ENCODE measurements at regions not wholly inside any gene's neighbourhood (a gene's known extent, or its start where the extent isn't known, plus 50 kb on each side); places are given as distances from the start of the nearest gene placed in this dataset.

GRCh38 chr4:110681381-110681780 is 58.5 kb upstream of the PITX2 start:
- Histone ChIP-seq H3K9me3 (no peaks in the 10 kb centered on the region), H3K4me3 (no peak overlapping the region), H3K4me1 (peaks cover 17% of the 10 kb centered on the region), H3K27ac (no peak overlapping the region), H3K4me2 (no peak overlapping the region)
- DNase-seq (ENCODE audit: low read depth in 1 of 2, low spot score in 1 of 2) (no peak), FAIRE-seq (no peak), ATAC-seq (no peak)
- CTCF ChIA-PET, result no interaction called here
- TF ChIP-seq MAZ (IDR thresholded peaks at IDR 0.05; ENCODE audit: borderline replicate concordance, low read depth, low read length), result no peak
- TF ChIP-seq RARB (CRISPR knock-in tag; IDR thresholded peaks at IDR 0.05), result no peak
- no peak for TF ChIP-seq MAX (IDR thresholded peaks at IDR 0.05)
- no peak for TF ChIP-seq SMC3 (IDR thresholded peaks at IDR 0.05)
- no peak for TF ChIP-seq MYC (IDR thresholded peaks at IDR 0.05; ENCODE audit: borderline replicate concordance, low read length)
- TF ChIP-seq MAFK (IDR thresholded peaks at IDR 0.05; ENCODE audit: partially characterized antibody), result no peak
- no peak for TF ChIP-seq USF2 (IDR thresholded peaks at IDR 0.05)
- TF ChIP-seq JUN (IDR thresholded peaks at IDR 0.05), result no peak
- TF ChIP-seq NPAS2 (CRISPR knock-in tag; IDR thresholded peaks at IDR 0.05; ENCODE audit: borderline replicate concordance), result no peak
- no peak for TF ChIP-seq NR3C1 (IDR thresholded peaks at IDR 0.05)
- TF ChIP-seq RNF2 (IDR thresholded peaks at IDR 0.05; ENCODE audit: borderline replicate concordance, low read depth), result no peak
- TF ChIP-seq RFX5 (IDR thresholded peaks at IDR 0.05), result no peak
- TF ChIP-seq HDAC2 (IDR thresholded peaks at IDR 0.05), result no peak
- no peak for TF ChIP-seq POLR2A (IDR thresholded peaks at IDR 0.05; ENCODE audit: low read length)
- TF ChIP-seq CEBPB (IDR thresholded peaks at IDR 0.05), result no peak
- TF ChIP-seq ZC3H11A (IDR thresholded peaks at IDR 0.05), result no peak
- no peak for TF ChIP-seq PHF8 (IDR thresholded peaks at IDR 0.05; ENCODE audit: borderline replicate concordance, low read depth)
- TF ChIP-seq SREBF2 (IDR thresholded peaks at IDR 0.05), result no peak
- no peak for TF ChIP-seq EHMT2 (IDR thresholded peaks at IDR 0.05; ENCODE audit: low read depth)
- TF ChIP-seq HOXA7 (CRISPR knock-in tag; IDR thresholded peaks at IDR 0.05), result no peak
- POLR2A ChIA-PET, result no interaction called here
- WGBS (ENCODE audit: missing lambda C conversion rate), result 91% methylated on average over 1 of the region's 1 CpG

- FAIRE-seq (no peak), DNase-seq (ENCODE audit: low read depth in 1 of 2, low spot score in 1 of 2) (no peak), ATAC-seq (no peak)
- no peak overlapping the region for H3K27ac ChIP-seq
- ChIA-PET CTCF (no interaction called here), POLR2A (no interaction called here)
- WGBS (ENCODE audit: missing lambda C conversion rate), result 86% methylated on average over 1 of the region's 1 CpG
- H3K4me1 ChIP-seq, result peaks cover 17% of the 10 kb centered on the region
- TF ChIP-seq RFX5 (IDR thresholded peaks at IDR 0.05), result no peak
- TF ChIP-seq PBX3 (IDR thresholded peaks at IDR 0.05), result no peak
- no peak for TF ChIP-seq USF2 (IDR thresholded peaks at IDR 0.05)
- TF ChIP-seq MYC (IDR thresholded peaks at IDR 0.05; ENCODE audit: borderline replicate concordance, low read length), result no peak
- TF ChIP-seq SMC3 (IDR thresholded peaks at IDR 0.05), result no peak
- H3K9me3 ChIP-seq, result no peaks in the 10 kb centered on the region
- no peak overlapping the region for H3K4me2 ChIP-seq
- H3K4me3 ChIP-seq, result no peak overlapping the region
Measured at GRCh38 chr4:110682311-110682710, 59.4 kb upstream of the PITX2 start.

GRCh38 chr4:110683601-110684000 is 60.7 kb upstream of the PITX2 start:
- H3K4me3 ChIP-seq, result no peak overlapping the region
- DNase-seq (ENCODE audit: low read depth in 1 of 2, low spot score in 1 of 2) (no peak), ATAC-seq (no peak), FAIRE-seq (no peak)
- 89% methylated on average over 11 of the region's 11 CpGs for WGBS (ENCODE audit: missing lambda C conversion rate)
- peaks cover 15% of the 10 kb centered on the region for H3K4me1 ChIP-seq
- H3K9me3 ChIP-seq, result no peaks in the 10 kb centered on the region
- TF ChIP-seq MAX (IDR thresholded peaks at IDR 0.05), result no peak
- TF ChIP-seq RARB (CRISPR knock-in tag; IDR thresholded peaks at IDR 0.05), result no peak
- H3K4me2 ChIP-seq, result no peak overlapping the region
- no peak overlapping the region for H3K27ac ChIP-seq
- ChIA-PET CTCF (no interaction called here), POLR2A (no interaction called here)
